ENCODE measurements at regions not wholly inside any gene's neighbourhood (a gene's known extent, or its start where the extent isn't known, plus 50 kb on each side); places are given as distances from the start of the nearest gene placed in this dataset.

DNA sequence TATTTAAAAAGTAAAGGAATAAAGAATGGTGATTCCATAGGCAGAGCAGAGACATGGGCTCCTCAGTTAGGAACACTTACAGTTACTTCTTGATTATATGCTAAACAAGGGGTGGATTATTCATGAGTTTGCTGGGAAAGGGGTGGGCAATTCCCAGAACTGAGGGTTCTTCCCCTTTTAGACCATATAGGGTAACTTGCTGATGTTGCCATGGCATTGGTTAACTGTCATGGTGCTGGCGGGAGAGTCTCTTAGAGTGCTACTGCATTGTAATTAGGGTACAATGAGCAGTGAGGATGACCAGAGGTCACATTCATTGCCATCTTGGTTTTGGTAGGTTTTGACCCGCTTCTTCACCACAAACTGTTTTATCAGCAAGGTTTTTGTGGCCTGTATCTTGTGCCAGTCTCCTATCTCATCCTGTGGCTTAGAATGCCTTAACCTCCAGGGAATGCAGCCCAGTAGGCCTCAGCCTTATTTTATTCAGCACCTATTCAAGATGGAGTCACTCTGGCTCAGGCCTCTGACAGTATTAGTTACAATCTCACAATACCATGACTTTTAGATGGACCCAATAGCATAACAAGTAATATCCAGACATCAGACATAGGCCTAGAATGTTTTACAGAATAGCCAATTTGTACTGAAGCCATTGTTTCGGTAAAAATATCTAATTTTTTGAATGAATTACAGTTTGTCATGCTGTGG, 106.8 kb downstream of the ZBTB18 start:
- H3K4me1 ChIP-seq (replicated peaks; ENCODE audit: insufficient read depth): peaks cover 33% of the 10 kb centered on the region
- no peak overlapping the region for H3K4me2 ChIP-seq
- no peaks in the 10 kb centered on the region for H3K9me3 ChIP-seq (ENCODE audit: insufficient read depth, low read depth)
- ChIA-PET CTCF (interaction anchor here (0.6 kb wide), 1 partner anchor 679 kb away, joined by 3 read pairs; no protein-coding TSS in a partner anchor), POLR2A (ENCODE audit: unreplicated experiment) (no interaction called here)
- BruUV-seq (replicated peaks): no TSS peak
- no peaks in the 10 kb centered on the region for H3K79me2 ChIP-seq (ENCODE audit: low read depth)
- no peak overlapping the region for H3K27ac ChIP-seq
- H3K9me2 ChIP-seq (ENCODE audit: insufficient read depth): no peaks in the 10 kb centered on the region
- no peak for DNase-seq
- no peak overlapping the region for H3K4me3 ChIP-seq
- H3F3A ChIP-seq (ENCODE audit: insufficient read depth, low read depth): peaks cover 23% of the 10 kb centered on the region
- intact Hi-C loops (cut with micrococcal nuclease; ENCODE audit: unreplicated experiment): loop anchor here (5.0 kb wide), 1 partner anchor 46 kb away; no protein-coding TSS in a partner anchor
- H4K20me1 ChIP-seq (ENCODE audit: insufficient read depth): no peaks in the 10 kb centered on the region
- no peaks in the 10 kb centered on the region for H3K27me3 ChIP-seq (ENCODE audit: insufficient read depth, low read depth)
- H3K36me3 ChIP-seq (ENCODE audit: low read depth): no peaks in the 10 kb centered on the region
- H2AFZ ChIP-seq: no peak overlapping the region
- TF ChIP-seq, protein P1, sequence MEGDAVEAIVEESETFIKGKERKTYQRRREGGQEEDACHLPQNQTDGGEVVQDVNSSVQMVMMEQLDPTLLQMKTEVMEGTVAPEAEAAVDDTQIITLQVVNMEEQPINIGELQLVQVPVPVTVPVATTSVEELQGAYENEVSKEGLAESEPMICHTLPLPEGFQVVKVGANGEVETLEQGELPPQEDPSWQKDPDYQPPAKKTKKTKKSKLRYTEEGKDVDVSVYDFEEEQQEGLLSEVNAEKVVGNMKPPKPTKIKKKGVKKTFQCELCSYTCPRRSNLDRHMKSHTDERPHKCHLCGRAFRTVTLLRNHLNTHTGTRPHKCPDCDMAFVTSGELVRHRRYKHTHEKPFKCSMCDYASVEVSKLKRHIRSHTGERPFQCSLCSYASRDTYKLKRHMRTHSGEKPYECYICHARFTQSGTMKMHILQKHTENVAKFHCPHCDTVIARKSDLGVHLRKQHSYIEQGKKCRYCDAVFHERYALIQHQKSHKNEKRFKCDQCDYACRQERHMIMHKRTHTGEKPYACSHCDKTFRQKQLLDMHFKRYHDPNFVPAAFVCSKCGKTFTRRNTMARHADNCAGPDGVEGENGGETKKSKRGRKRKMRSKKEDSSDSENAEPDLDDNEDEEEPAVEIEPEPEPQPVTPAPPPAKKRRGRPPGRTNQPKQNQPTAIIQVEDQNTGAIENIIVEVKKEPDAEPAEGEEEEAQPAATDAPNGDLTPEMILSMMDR (conservative IDR thresholded peaks at IDR 0.05): no peak
- TF ChIP-seq EZH2 (IDR thresholded peaks at IDR 0.05; ENCODE audit: low read depth): no peak

DNA sequence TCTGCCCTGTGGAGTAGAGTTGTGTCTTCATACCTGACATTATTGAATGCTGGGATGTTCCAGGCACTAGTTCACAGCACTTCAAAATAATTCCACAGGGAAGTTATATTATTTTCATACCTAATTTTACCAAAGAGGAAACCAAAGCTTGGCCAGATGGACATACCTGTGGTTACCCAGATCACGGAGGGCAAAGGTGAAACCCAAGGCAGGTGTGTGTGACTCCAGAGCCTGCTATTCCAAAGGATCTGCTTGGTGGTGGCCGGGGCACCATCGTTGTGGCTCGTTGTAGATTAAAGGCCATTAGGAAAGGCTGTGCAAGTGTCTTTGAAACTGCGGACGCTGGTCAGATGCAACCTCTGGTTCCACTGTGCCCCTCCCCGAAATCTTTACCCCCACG, 108.6 kb downstream of the ZBTB18 start:
- H3K4me1 ChIP-seq (replicated peaks; ENCODE audit: insufficient read depth): peaks cover 47% of the 10 kb centered on the region
- intact Hi-C loops (cut with micrococcal nuclease; ENCODE audit: unreplicated experiment): loop anchor here (1.0 to 5.0 kb wide), 2 partner anchors 47 to 55 kb away; no protein-coding TSS in a partner anchor
- no peak for TF ChIP-seq EZH2 (IDR thresholded peaks at IDR 0.05; ENCODE audit: low read depth)
- TF ChIP-seq, protein P1 (conservative IDR thresholded peaks at IDR 0.05): no peak

DNA sequence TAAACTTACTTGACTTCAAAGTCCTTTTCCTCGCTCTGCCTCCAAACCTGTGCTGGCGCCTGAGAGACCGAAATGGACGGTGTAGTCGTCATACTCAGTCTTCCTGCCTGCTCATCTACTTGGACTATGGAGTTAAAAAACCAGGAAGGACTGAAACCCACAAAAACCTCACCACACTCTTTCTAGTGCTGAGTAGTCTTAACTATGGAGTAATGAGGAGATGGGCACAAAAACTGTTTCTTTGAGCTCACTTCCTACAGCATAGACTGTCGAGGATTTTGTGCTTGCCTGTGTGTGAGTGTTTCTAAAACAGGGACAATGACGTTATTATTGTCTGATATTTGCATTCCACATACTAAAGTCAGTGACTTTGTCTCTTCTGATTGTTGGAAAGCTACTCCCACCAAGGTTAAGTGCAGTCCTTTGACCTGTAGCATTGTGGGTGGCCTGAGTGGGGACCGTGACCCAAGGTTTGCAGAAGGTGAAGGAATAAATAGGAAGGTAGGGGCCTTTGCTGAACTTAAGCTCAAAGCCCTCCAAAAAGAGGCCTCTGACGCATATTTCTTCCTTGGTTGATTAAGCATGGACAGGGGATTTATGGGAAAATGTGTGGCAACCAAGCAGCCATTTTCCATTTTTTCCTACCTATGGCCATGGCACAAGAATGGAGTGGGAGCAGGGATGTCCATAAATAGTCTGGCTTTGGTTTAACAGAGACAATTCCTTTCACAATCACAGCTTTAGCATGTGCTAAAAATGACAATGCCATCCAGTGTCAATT, 109.6 kb downstream of the ZBTB18 start:
- intact Hi-C loops (cut with micrococcal nuclease; ENCODE audit: unreplicated experiment): no loop called here
- H3K9me2 ChIP-seq (ENCODE audit: insufficient read depth): no peaks in the 10 kb centered on the region
- no peak overlapping the region for H3K4me3 ChIP-seq
- H3K9me3 ChIP-seq (ENCODE audit: insufficient read depth, low read depth): no peaks in the 10 kb centered on the region
- peak overlapping the region; percentile 46; the same call in 1 of the 2 replicates for H3K4me2 ChIP-seq
- POLR2A ChIA-PET (ENCODE audit: unreplicated experiment): no interaction called here
- H4K20me1 ChIP-seq (ENCODE audit: insufficient read depth): no peaks in the 10 kb centered on the region
- CTCF ChIA-PET: no interaction called here
- H3K4me1 ChIP-seq (replicated peaks; ENCODE audit: insufficient read depth): peaks cover 57% of the 10 kb centered on the region
- H3K27ac ChIP-seq: no peak overlapping the region
- H3K79me2 ChIP-seq (ENCODE audit: low read depth): no peaks in the 10 kb centered on the region
- H2AFZ ChIP-seq: no peak overlapping the region
- no peak for DNase-seq
- no peaks in the 10 kb centered on the region for H3K36me3 ChIP-seq (ENCODE audit: low read depth)
- BruUV-seq (replicated peaks): no TSS peak
- no peak for TF ChIP-seq EZH2 (IDR thresholded peaks at IDR 0.05; ENCODE audit: low read depth)
- TF ChIP-seq, protein P1 (conservative IDR thresholded peaks at IDR 0.05): no peak
- H3K27me3 ChIP-seq (ENCODE audit: insufficient read depth, low read depth): no peaks in the 10 kb centered on the region
- peaks cover 41% of the 10 kb centered on the region for H3F3A ChIP-seq (ENCODE audit: insufficient read depth, low read depth)

More for the DNA sequence above, 108.6 kb downstream of the ZBTB18 start:
- Histone ChIP-seq H3K9me3 (ENCODE audit: insufficient read depth, low read depth) (no peaks in the 10 kb centered on the region), H3K27ac (peak overlapping the region; percentile 50), H3K36me3 (ENCODE audit: low read depth) (no peaks in the 10 kb centered on the region), H3F3A (ENCODE audit: insufficient read depth, low read depth) (peaks cover 38% of the 10 kb centered on the region), H3K4me3 (no peak overlapping the region), H4K20me1 (ENCODE audit: insufficient read depth) (no peaks in the 10 kb centered on the region), H3K27me3 (ENCODE audit: insufficient read depth, low read depth) (no peaks in the 10 kb centered on the region), H3K9me2 (ENCODE audit: insufficient read depth) (no peaks in the 10 kb centered on the region), H2AFZ (peak overlapping the region; percentile 11; the same call in 1 of the 2 replicates), H3K79me2 (ENCODE audit: low read depth) (no peaks in the 10 kb centered on the region), H3K4me2 (peak overlapping the region; percentile 46)
- ChIA-PET CTCF (interaction anchor here (0.6 kb wide), 1 partner anchor 447 kb away, joined by 3 read pairs; no protein-coding TSS in a partner anchor), POLR2A (ENCODE audit: unreplicated experiment) (interaction anchor here (0.6 kb wide), 1 partner anchor 442 kb away, joined by 6 read pairs; no protein-coding TSS in a partner anchor)
- DNase-seq: peak; percentile 78 to 91
- BruUV-seq (replicated peaks): no TSS peak

Measured in PC-9 (cell line).